CD4-positive, alpha-beta memory T cell (primary cell): ENCODE measurements at regions not wholly inside any gene's neighbourhood (a gene's known extent, or its start where the extent isn't known, plus 50 kb on each side); places are given as distances from the start of the nearest gene placed in this dataset.

Experiments used
- CTCF ChIA-PET: fragments of 350-600 bp; sonication (Branson Sonifier 250); formaldehyde crosslinking; loops from one replicate; lab custom pipeline; 2021; ENCODE audit warnings: inconsistent platforms; ENCODE audit not compliant: partially characterized antibody; lab: Charles Lee
- POLR2A ChIA-PET: fragments of 350-600 bp; sonication (Branson Sonifier 250); formaldehyde crosslinking; loops from one replicate; lab custom pipeline; 2021; ENCODE audit not compliant: partially characterized antibody; lab: Charles Lee
- DNase-seq, 5 donors: peaks; one replicate each; pipeline versions ENCODE4 v3.0.0 to v3.0.0-alpha.2; 2020 to 2022; ENCODE audit warnings: mixed read lengths in 1 of 5
- H3K27ac ChIP-seq: one replicate; pipeline ENCODE4 v1.7.0; 2013; ENCODE audit warnings: low read depth, low read length
- H3K27me3 ChIP-seq: 2 replicates; pipeline ENCODE4 v1.7.0; 2013; ENCODE audit warnings: mild to moderate bottlenecking, low read length, moderate library complexity; ENCODE audit not compliant: insufficient read depth
- H3K36me3 ChIP-seq: 2 replicates; pipeline ENCODE4 v1.7.0; 2013; ENCODE audit warnings: mild to moderate bottlenecking, low read length, moderate library complexity; ENCODE audit not compliant: insufficient read depth
- H3K4me1 ChIP-seq: 2 replicates; pipeline ENCODE4 v1.7.0; 2013; ENCODE audit warnings: mild to moderate bottlenecking, low read length, moderate library complexity; ENCODE audit not compliant: insufficient read depth
- H3K4me3 ChIP-seq, 2 donors: one replicate each; pipeline ENCODE4 v1.7.0; 2013; ENCODE audit warnings: low read length in 2 of 2, mild to moderate bottlenecking in 1 of 2
- H3K9me3 ChIP-seq, 2 donors: one replicate each; pipeline ENCODE4 v1.7.0; 2013; ENCODE audit warnings: low read length in 2 of 2, control low read depth in 1 of 2; ENCODE audit not compliant: control insufficient read depth in 1 of 2
- H3K27ac Mint-ChIP-seq, 7 donors: one replicate each; pipeline ENCODE4 v1.8.0; 2020 to 2021; ENCODE audit warnings: mixed read lengths in 7 of 7, mild to moderate bottlenecking in 6 of 7, inconsistent platforms in 3 of 7, moderate library complexity in 3 of 7
- H3K27me3 Mint-ChIP-seq, 2 donors: one replicate each; pipeline ENCODE4 v1.8.0; 2020 to 2021; ENCODE audit warnings: mixed read lengths in 2 of 2
- H3K36me3 Mint-ChIP-seq, 2 donors: one replicate each; pipeline ENCODE4 v1.8.0; 2020 to 2021; ENCODE audit warnings: mixed read lengths in 2 of 2, inconsistent platforms in 1 of 2, mild to moderate bottlenecking in 1 of 2
- H3K4me1 Mint-ChIP-seq, 4 donors: one replicate each; pipeline ENCODE4 v1.8.0; 2020 to 2021; ENCODE audit warnings: mixed read lengths in 4 of 4, mild to moderate bottlenecking in 1 of 4
- H3K4me3 Mint-ChIP-seq, 8 donors: one replicate each; pipeline ENCODE4 v1.8.0; 2020 to 2021; ENCODE audit warnings: mixed read lengths in 8 of 8, mild to moderate bottlenecking in 7 of 8, moderate library complexity in 6 of 8, inconsistent platforms in 3 of 8
- H3K9me3 Mint-ChIP-seq, 8 donors: one replicate each; pipeline ENCODE4 v1.8.0; 2020 to 2021; ENCODE audit warnings: mixed read lengths in 8 of 8, mild to moderate bottlenecking in 5 of 8, inconsistent platforms in 3 of 8, moderate library complexity in 1 of 8
- intact Hi-C: fragments of 100-400 bp; cut with micrococcal nuclease; formaldehyde crosslinking; loops from one replicate; pipeline ENCODE4 v1.15.1; 2023

- H3K4me3 ChIP-seq = no peak overlapping the region
- Mint-ChIP-seq H3K27me3 (no peaks in the 10 kb centered on the region), H3K9me3 (no peaks in the 10 kb centered on the region), H3K4me1 (peaks cover 19 to 50% (median 30%) of the 10 kb centered on the region in 4 donors), H3K27ac (peak overlapping the region in 2 of 7 donors; percentile 36 to 66), H3K4me3 (no peak overlapping the region), H3K36me3 (no peaks in the 10 kb centered on the region)
- ChIA-PET CTCF (interaction anchor here (1.0 kb wide), 1 partner anchor 10 kb away, joined by 4 read pairs; no protein-coding TSS in a partner anchor), POLR2A (interaction anchor here (1.4 kb wide), 1 partner anchor 9 kb away, joined by 4 read pairs; no protein-coding TSS in a partner anchor)
- H3K27me3 ChIP-seq = no peaks in the 10 kb centered on the region
- no peak overlapping the region for H3K27ac ChIP-seq
- H3K4me1 ChIP-seq = peaks cover 37% of the 10 kb centered on the region
- DNase-seq = no peak
- intact Hi-C loops = no loop called here
- H3K9me3 ChIP-seq = no peaks in the 10 kb centered on the region
- H3K36me3 ChIP-seq = no peaks in the 10 kb centered on the region
Observed at GRCh38 chr12:132439333-132439904, 50.5 kb upstream of the FBRSL1 start.

- CTCF ChIA-PET = no interaction called here
- Histone ChIP-seq H3K4me1 (peaks cover 36% of the 10 kb centered on the region), H3K27ac (no peak overlapping the region), H3K27me3 (no peaks in the 10 kb centered on the region), H3K9me3 (no peaks in the 10 kb centered on the region), H3K36me3 (no peaks in the 10 kb centered on the region), H3K4me3 (no peak overlapping the region)
- Mint-ChIP-seq H3K36me3 (no peaks in the 10 kb centered on the region), H3K27me3 (no peaks in the 10 kb centered on the region), H3K9me3 (no peaks in the 10 kb centered on the region), H3K4me1 (peaks cover 18 to 48% (median 28%) of the 10 kb centered on the region in 4 donors), H3K27ac (no peak overlapping the region), H3K4me3 (no peak overlapping the region)
- POLR2A ChIA-PET = interaction anchor here (1.4 to 1.6 kb wide), 3 partner anchors 8 to 50 kb away, joined by 4 to 6 read pairs (median 5); no protein-coding TSS in a partner anchor
- intact Hi-C loops = no loop called here
- DNase-seq = no peak
Observed at GRCh38 chr12:132438726-132439125, 51.2 kb upstream of the FBRSL1 start.

- no peaks in the 10 kb centered on the region for H3K9me3 ChIP-seq
- H3K36me3 ChIP-seq = no peaks in the 10 kb centered on the region
- DNase-seq = no peak
- ChIA-PET CTCF (no interaction called here), POLR2A (interaction anchor here (1.4 to 1.6 kb wide), 3 partner anchors 8 to 50 kb away, joined by 4 to 6 read pairs (median 5); no protein-coding TSS in a partner anchor)
- no peak overlapping the region for H3K27ac ChIP-seq
- Mint-ChIP-seq H3K27ac (peak overlapping the region in 3 of 7 donors; percentile 24 to 59 (median 51)), H3K36me3 (no peaks in the 10 kb centered on the region), H3K4me1 (peaks cover 16 to 48% (median 26%) of the 10 kb centered on the region in 4 donors), H3K9me3 (peaks cover 0 to under 1% (median 0%) of the 10 kb centered on the region in 8 donors), H3K27me3 (no peaks in the 10 kb centered on the region), H3K4me3 (peak overlapping the region in 3 of 8 donors; percentile 3 to 46 (median 37))
- H3K4me1 ChIP-seq = peaks cover 36% of the 10 kb centered on the region
- intact Hi-C loops = no loop called here
- H3K4me3 ChIP-seq = no peak overlapping the region
- H3K27me3 ChIP-seq = no peaks in the 10 kb centered on the region
Observed at GRCh38 chr12:132437943-132438700, 51.8 kb upstream of the FBRSL1 start.

GRCh38 chr12:132437252-132437932 is 52.6 kb upstream of the FBRSL1 start:
- intact Hi-C loops = no loop called here
- Mint-ChIP-seq H3K36me3 (no peaks in the 10 kb centered on the region), H3K4me3 (peak overlapping the region in 2 of 8 donors; percentile 17 to 44), H3K27ac (peak overlapping the region in 2 of 7 donors; percentile 22 to 35), H3K9me3 (peaks cover 0 to 1% (median 0%) of the 10 kb centered on the region in 8 donors), H3K27me3 (no peaks in the 10 kb centered on the region), H3K4me1 (peaks cover 16 to 47% (median 25%) of the 10 kb centered on the region in 4 donors)
- no peak for DNase-seq
- POLR2A ChIA-PET = interaction anchor here (1.4 to 1.6 kb wide), 2 partner anchors 9 to 51 kb away, joined by 5 to 6 read pairs; no protein-coding TSS in a partner anchor
- Histone ChIP-seq H3K9me3 (no peaks in the 10 kb centered on the region), H3K4me3 (no peak overlapping the region), H3K27me3 (no peaks in the 10 kb centered on the region), H3K4me1 (peaks cover 37% of the 10 kb centered on the region), H3K27ac (no peak overlapping the region), H3K36me3 (no peaks in the 10 kb centered on the region)
- CTCF ChIA-PET = no interaction called here

GRCh38 chr12:132436791-132437251 is 53.1 kb upstream of the FBRSL1 start:
- Histone ChIP-seq H3K36me3 (no peaks in the 10 kb centered on the region), H3K27ac (no peak overlapping the region), H3K4me1 (peaks cover 37% of the 10 kb centered on the region), H3K27me3 (no peaks in the 10 kb centered on the region), H3K4me3 (no peak overlapping the region), H3K9me3 (no peaks in the 10 kb centered on the region)
- Mint-ChIP-seq H3K4me3 (peak overlapping the region in 2 of 8 donors; percentile 44 to 56), H3K27me3 (no peaks in the 10 kb centered on the region), H3K9me3 (peaks cover 0 to 1% (median 0%) of the 10 kb centered on the region in 8 donors), H3K36me3 (no peaks in the 10 kb centered on the region), H3K4me1 (peaks cover 16 to 47% (median 25%) of the 10 kb centered on the region in 4 donors), H3K27ac (peak overlapping the region in 1 of 7 donors; percentile 22)
- ChIA-PET POLR2A (no interaction called here), CTCF (no interaction called here)
- intact Hi-C loops = no loop called here
- no peak for DNase-seq

- Mint-ChIP-seq H3K4me3 (peak overlapping the region in 1 of 8 donors; percentile 22), H3K27me3 (no peaks in the 10 kb centered on the region), H3K9me3 (peaks cover 0 to 1% (median 0%) of the 10 kb centered on the region in 8 donors), H3K4me1 (peaks cover 16 to 51% (median 28%) of the 10 kb centered on the region in 4 donors), H3K36me3 (no peaks in the 10 kb centered on the region), H3K27ac (no peak overlapping the region)
- Histone ChIP-seq H3K27me3 (no peaks in the 10 kb centered on the region), H3K27ac (no peak overlapping the region), H3K4me3 (no peak overlapping the region), H3K4me1 (peaks cover 47% of the 10 kb centered on the region), H3K9me3 (no peaks in the 10 kb centered on the region), H3K36me3 (no peaks in the 10 kb centered on the region)
- DNase-seq = no peak
- CTCF ChIA-PET = no interaction called here
- POLR2A ChIA-PET = no interaction called here
- intact Hi-C loops = no loop called here
Observed at GRCh38 chr12:132435486-132436187, 54.3 kb upstream of the FBRSL1 start.
